ENCODE measurements at regions not wholly inside any gene's neighbourhood (a gene's known extent, or its start where the extent isn't known, plus 50 kb on each side); places are given as distances from the start of the nearest gene placed in this dataset.

GRCh38 chr16:80142281-80142680 is 398.5 kb upstream of the DYNLRB2 start:
- no peak for TF ChIP-seq CTCF (IDR thresholded peaks at IDR 0.05; ENCODE audit: extremely low read depth in 1 of 2, insufficient read depth in 1 of 2, low read depth in 1 of 2, low read length in 2 of 2)
- TF ChIP-seq POLR2AphosphoS5 (IDR thresholded peaks at IDR 0.05; ENCODE audit: insufficient read depth, low read depth, low read length), result no peak

Measured in endothelial cell of umbilical vein (primary cell).